RWPE2 (cell line): ENCODE measurements at regions not wholly inside any gene's neighbourhood (a gene's known extent, or its start where the extent isn't known, plus 50 kb on each side); places are given as distances from the start of the nearest gene placed in this dataset.

Experiments used
- ATAC-seq: fragments of 200-7000 bp; cut with Tn5 transposase; 3 replicates; pipeline ENCODE4 v1.9.1; 2021; ENCODE audit warnings: low read depth
- DNase-seq: peaks from one replicate; pipeline ENCODE4 v3.0.0-alpha.2; 2020; ENCODE audit warnings: low spot score
- H3K27ac ChIP-seq: fragments of 450-650 bp; 2 replicates; pipeline ENCODE4 v1.5.1; 2017; ENCODE audit warnings: mild to moderate bottlenecking; ENCODE audit not compliant: poor library complexity, severe bottlenecking
- H3K27me3 ChIP-seq: fragments of 250-450 bp; sonication (Bioruptor Pico); 2 replicates; pipeline ENCODE4 v1.5.1; 2021; ENCODE audit warnings: mild to moderate bottlenecking, moderate library complexity; ENCODE audit not compliant: insufficient read depth, poor library complexity, severe bottlenecking
- H3K36me3 ChIP-seq: fragments of 250-450 bp; sonication (Bioruptor Pico); 2 replicates; pipeline ENCODE4 v1.5.1; 2020; ENCODE audit warnings: low read depth, mild to moderate bottlenecking, moderate library complexity
- H3K4me1 ChIP-seq: fragments of 250-450 bp; sonication (Bioruptor Pico); 2 replicates; pipeline ENCODE4 v1.5.1; 2021; ENCODE audit warnings: mild to moderate bottlenecking, moderate library complexity; ENCODE audit not compliant: insufficient read depth, poor library complexity, severe bottlenecking
- H3K4me3 ChIP-seq: fragments of 250-450 bp; sonication (Bioruptor Pico); 2 replicates; pipeline ENCODE4 v1.5.1; 2021; ENCODE audit warnings: mild to moderate bottlenecking, moderate library complexity; ENCODE audit not compliant: severe bottlenecking
- H3K9me3 ChIP-seq: fragments of 250-450 bp; sonication (Bioruptor Pico); 2 replicates; pipeline ENCODE4 v1.5.1; 2021; ENCODE audit warnings: mild to moderate bottlenecking, moderate library complexity; ENCODE audit not compliant: severe bottlenecking
- TF ChIP-seq, protein P1 (sequence below): fragments of 450-650 bp; IDR thresholded peaks from one replicate; pipeline ENCODE4 v1.5.1; 2017; ENCODE audit warnings: mild to moderate bottlenecking, moderate library complexity; ENCODE audit not compliant: poor library complexity, severe bottlenecking

DNA sequence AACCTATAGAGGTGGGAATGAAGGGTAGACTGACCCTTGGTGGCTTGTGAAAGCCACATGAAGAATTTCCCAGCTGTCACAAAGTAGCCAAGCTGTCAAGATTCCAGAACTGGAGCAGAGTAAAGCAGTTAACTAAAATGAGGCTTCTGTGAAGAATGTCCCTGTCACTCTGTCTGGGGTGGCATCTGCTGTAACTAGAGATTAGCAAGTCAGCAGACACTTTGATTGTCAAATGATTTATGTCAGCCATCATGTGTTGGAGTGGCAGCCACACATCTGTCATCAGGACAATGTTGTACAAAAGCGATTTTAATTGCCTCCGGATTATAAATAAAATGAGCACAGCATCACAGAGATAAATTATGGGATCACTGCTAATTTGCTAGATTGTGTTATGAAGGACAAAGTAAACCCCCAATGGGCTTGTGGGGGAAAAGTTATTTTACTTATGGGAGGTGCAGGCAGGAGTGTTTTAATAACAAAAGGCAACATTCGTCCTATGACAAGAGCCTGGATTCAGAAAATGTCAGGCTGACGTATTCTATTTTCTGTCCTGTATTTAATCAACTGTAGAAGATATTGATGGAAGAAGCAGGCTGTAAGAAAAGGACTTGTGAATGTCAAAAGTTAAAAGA is 270.9 kb downstream of the FAM181B start:
- Histone ChIP-seq H3K4me3 (no peak overlapping the region), H3K27me3 (no peaks in the 10 kb centered on the region), H3K27ac (no peak overlapping the region), H3K9me3 (no peaks in the 10 kb centered on the region), H3K4me1 (no peaks in the 10 kb centered on the region), H3K36me3 (no peaks in the 10 kb centered on the region)
- TF ChIP-seq, protein P1, sequence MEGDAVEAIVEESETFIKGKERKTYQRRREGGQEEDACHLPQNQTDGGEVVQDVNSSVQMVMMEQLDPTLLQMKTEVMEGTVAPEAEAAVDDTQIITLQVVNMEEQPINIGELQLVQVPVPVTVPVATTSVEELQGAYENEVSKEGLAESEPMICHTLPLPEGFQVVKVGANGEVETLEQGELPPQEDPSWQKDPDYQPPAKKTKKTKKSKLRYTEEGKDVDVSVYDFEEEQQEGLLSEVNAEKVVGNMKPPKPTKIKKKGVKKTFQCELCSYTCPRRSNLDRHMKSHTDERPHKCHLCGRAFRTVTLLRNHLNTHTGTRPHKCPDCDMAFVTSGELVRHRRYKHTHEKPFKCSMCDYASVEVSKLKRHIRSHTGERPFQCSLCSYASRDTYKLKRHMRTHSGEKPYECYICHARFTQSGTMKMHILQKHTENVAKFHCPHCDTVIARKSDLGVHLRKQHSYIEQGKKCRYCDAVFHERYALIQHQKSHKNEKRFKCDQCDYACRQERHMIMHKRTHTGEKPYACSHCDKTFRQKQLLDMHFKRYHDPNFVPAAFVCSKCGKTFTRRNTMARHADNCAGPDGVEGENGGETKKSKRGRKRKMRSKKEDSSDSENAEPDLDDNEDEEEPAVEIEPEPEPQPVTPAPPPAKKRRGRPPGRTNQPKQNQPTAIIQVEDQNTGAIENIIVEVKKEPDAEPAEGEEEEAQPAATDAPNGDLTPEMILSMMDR: no peak
- DNase-seq (no peak), ATAC-seq (no peak)

DNA sequence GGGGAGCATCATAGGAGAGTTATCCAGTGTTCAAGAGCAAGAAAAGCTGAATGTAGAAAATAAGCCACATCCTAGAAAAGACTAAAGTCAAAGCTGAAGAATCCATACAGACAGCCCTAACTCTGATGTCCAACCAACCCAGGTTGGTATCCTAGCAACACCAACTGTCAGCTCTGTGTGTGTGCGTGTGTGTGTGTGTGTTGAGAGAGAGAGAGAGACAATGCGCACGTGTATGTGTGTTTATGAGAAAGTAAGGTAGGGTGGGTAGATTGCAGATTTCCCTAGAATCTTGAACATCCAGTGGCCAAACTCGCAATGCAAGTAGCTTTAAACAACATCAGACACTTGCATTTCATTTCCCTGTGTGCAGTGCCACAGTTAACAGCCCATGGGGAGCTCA is 274.9 kb downstream of the FAM181B start:
- H3K4me3 ChIP-seq: no peak overlapping the region
- TF ChIP-seq, protein P1: no peak
- H3K4me1 ChIP-seq: no peaks in the 10 kb centered on the region
- no peaks in the 10 kb centered on the region for H3K36me3 ChIP-seq
- no peaks in the 10 kb centered on the region for H3K9me3 ChIP-seq
- DNase-seq (no peak), ATAC-seq (no peak)
- H3K27ac ChIP-seq: no peak overlapping the region
- no peaks in the 10 kb centered on the region for H3K27me3 ChIP-seq

DNA sequence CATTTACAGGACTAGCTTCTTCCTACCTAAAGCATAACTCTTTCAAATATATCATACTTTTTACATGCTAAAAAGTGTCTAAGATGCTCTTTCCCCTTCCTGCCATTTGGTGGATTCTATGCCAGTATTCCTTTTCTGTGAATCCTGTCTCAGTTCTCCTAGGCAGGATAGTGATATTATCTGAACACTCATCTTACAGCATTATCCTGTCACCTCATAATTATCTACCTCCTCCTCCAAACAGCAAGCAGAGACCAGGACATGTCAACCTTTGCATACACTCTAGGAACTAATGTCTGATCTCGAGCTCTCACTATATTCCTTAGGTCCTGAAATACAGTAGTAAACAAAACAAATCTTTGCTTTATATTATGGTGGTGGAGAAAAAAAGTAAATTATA is 275.5 kb downstream of the FAM181B start:
- no peaks in the 10 kb centered on the region for H3K4me1 ChIP-seq
- no peak for DNase-seq
- no peaks in the 10 kb centered on the region for H3K36me3 ChIP-seq
- H3K27ac ChIP-seq: no peak overlapping the region
- H3K27me3 ChIP-seq: no peaks in the 10 kb centered on the region
- TF ChIP-seq, protein P1: no peak
- H3K4me3 ChIP-seq: no peak overlapping the region
- ATAC-seq: no peak
- H3K9me3 ChIP-seq: no peaks in the 10 kb centered on the region

DNA sequence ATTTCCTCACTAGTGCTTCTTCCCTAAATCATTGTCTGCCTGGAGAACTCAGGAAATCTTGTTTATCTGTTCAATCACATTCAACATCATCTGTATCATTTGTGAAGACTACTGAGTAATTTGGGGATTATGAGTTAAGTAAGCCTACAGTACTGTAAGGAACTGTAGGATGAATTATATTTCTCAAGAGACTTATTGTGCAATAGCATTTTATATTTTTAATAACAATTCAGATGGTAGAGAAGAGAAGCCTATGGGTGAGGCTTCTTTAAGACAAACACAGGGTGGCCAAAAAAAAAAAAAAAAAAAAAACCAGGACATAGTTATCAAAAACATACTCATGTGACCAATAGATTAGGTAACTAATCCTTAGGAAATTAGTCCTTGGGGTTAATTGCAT is 282.7 kb downstream of the FAM181B start:
- no peaks in the 10 kb centered on the region for H3K4me1 ChIP-seq
- DNase-seq (no peak), ATAC-seq (no peak)
- H3K9me3 ChIP-seq: no peaks in the 10 kb centered on the region
- H3K27me3 ChIP-seq: no peaks in the 10 kb centered on the region
- no peaks in the 10 kb centered on the region for H3K36me3 ChIP-seq
- TF ChIP-seq, protein P1: no peak
- H3K4me3 ChIP-seq: no peak overlapping the region
- H3K27ac ChIP-seq: no peak overlapping the region

DNA sequence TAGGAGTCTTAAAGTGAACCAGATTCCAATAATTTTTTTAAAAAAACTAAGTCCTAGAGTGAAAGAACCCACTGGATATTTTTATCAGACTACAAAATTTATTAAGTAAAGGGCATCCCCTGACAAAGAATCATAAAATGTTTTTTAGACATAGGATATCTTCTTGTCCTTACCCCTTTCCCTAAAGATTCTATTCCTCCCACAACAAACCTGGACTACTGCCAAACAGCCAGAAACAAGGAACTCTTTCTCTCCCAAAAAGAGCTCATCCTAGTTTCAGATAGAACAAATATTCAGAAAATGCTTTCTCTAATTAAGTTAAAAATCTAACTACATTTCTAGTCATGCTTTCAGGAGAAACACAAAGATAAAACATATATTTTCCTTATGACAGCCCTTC is 327.1 kb downstream of the FAM181B start:
- H3K4me3 ChIP-seq: no peak overlapping the region
- no peaks in the 10 kb centered on the region for H3K9me3 ChIP-seq
- ATAC-seq: no peak
- no peaks in the 10 kb centered on the region for H3K4me1 ChIP-seq
- DNase-seq: no peak
- no peak overlapping the region for H3K27ac ChIP-seq
- TF ChIP-seq, protein P1: no peak
- no peaks in the 10 kb centered on the region for H3K36me3 ChIP-seq
- H3K27me3 ChIP-seq: no peaks in the 10 kb centered on the region
